NCI-H2196 (cell line): ENCODE measurements at regions not wholly inside any gene's neighbourhood (a gene's known extent, or its start where the extent isn't known, plus 50 kb on each side); places are given as distances from the start of the nearest gene placed in this dataset.

Experiments used
- DNase-seq: peaks from one replicate; lab custom pipeline; 2025; ENCODE audit not compliant: unreplicated experiment; lab: John Stamatoyannopoulos, UW

- no peak for DNase-seq
These were observed 474.9 kb upstream of the CWC22 start for GRCh38 chr2:180481998-180482397.

GRCh38 chr2:180478883-180479282, 471.8 kb upstream of the CWC22 start:
- DNase-seq, result no peak

- no peak for DNase-seq
These were observed 467.6 kb upstream of the CWC22 start for GRCh38 chr2:180474716-180475115.

- no peak for DNase-seq
These were observed 466.4 kb upstream of the CWC22 start for GRCh38 chr2:180473456-180473855.

- DNase-seq, result no peak
These were observed 465.0 kb upstream of the CWC22 start for GRCh38 chr2:180472133-180472532.

- no peak for DNase-seq
These were observed 456.5 kb upstream of the CWC22 start for GRCh38 chr2:180463608-180464007.

GRCh38 chr2:180461761-180462160, 454.7 kb upstream of the CWC22 start:
- no peak for DNase-seq

GRCh38 chr2:180456801-180457200, 449.7 kb upstream of the CWC22 start:
- no peak for DNase-seq

- DNase-seq, result no peak
These were observed 443.7 kb upstream of the CWC22 start for GRCh38 chr2:180450841-180451240.

- DNase-seq, result no peak
These were observed 442.2 kb upstream of the CWC22 start for GRCh38 chr2:180449171-180449915.

- DNase-seq, result no peak
These were observed 439.4 kb upstream of the CWC22 start for GRCh38 chr2:180446492-180446891.

- DNase-seq, result no peak
These were observed 436.8 kb upstream of the CWC22 start for GRCh38 chr2:180443888-180444287.

GRCh38 chr2:180442860-180443644, 436.0 kb upstream of the CWC22 start:
- DNase-seq, result no peak

GRCh38 chr2:180419212-180419611, 412.1 kb upstream of the CWC22 start:
- DNase-seq, result no peak

- DNase-seq, result no peak
These were observed 409.5 kb upstream of the CWC22 start for GRCh38 chr2:180416627-180417026.

- no peak for DNase-seq
These were observed 406.2 kb upstream of the CWC22 start for GRCh38 chr2:180413336-180413735.

- no peak for DNase-seq
These were observed 405.1 kb upstream of the CWC22 start for GRCh38 chr2:180412219-180412618.

GRCh38 chr2:180411661-180412060, 404.6 kb upstream of the CWC22 start:
- DNase-seq, result no peak

GRCh38 chr2:180406687-180407086, 399.6 kb upstream of the CWC22 start:
- no peak for DNase-seq

- no peak for DNase-seq
These were observed 398.4 kb upstream of the CWC22 start for GRCh38 chr2:180405520-180405919.

GRCh38 chr2:180394305-180394704, 387.2 kb upstream of the CWC22 start:
- no peak for DNase-seq

GRCh38 chr2:180385601-180386201, 378.6 kb upstream of the CWC22 start:
- no peak for DNase-seq
